ENCODE measurements at regions not wholly inside any gene's neighbourhood (a gene's known extent, or its start where the extent isn't known, plus 50 kb on each side); places are given as distances from the start of the nearest gene placed in this dataset.

GRCh38 chrX:131595120-131595519 is 51.2 kb downstream of the OR13H1 start:
- TF ChIP-seq CTCF (IDR thresholded peaks at IDR 0.05; ENCODE audit: insufficient read depth, low read length, poor library complexity, severe bottlenecking): no peak
- DNase-seq (ENCODE audit: low read depth): no peak
- peaks cover 3% of the 10 kb centered on the region for H3K27me3 ChIP-seq (ENCODE audit: control insufficient read depth, insufficient read depth, low read length)
- H3K36me3 ChIP-seq (ENCODE audit: control insufficient read depth, insufficient read depth, low read length): no peaks in the 10 kb centered on the region
- no peak overlapping the region for H3K4me3 ChIP-seq (ENCODE audit: low read depth, low read length)

- Histone ChIP-seq H3K4me3 (ENCODE audit: low read depth, low read length) (no peak overlapping the region), H3K27me3 (ENCODE audit: control insufficient read depth, insufficient read depth, low read length) (no peaks in the 10 kb centered on the region), H3K36me3 (ENCODE audit: control insufficient read depth, insufficient read depth, low read length) (no peaks in the 10 kb centered on the region)
- no peak for DNase-seq (ENCODE audit: low read depth)
- TF ChIP-seq CTCF (IDR thresholded peaks at IDR 0.05; ENCODE audit: insufficient read depth, low read length, poor library complexity, severe bottlenecking): no peak
Measured at GRCh38 chrX:131607792-131608369, 64.0 kb downstream of the OR13H1 start.

GRCh38 chrX:131609480-131609879 is 65.6 kb downstream of the OR13H1 start:
- Histone ChIP-seq H3K36me3 (ENCODE audit: control insufficient read depth, insufficient read depth, low read length) (no peaks in the 10 kb centered on the region), H3K4me3 (ENCODE audit: low read depth, low read length) (no peak overlapping the region), H3K27me3 (ENCODE audit: control insufficient read depth, insufficient read depth, low read length) (no peaks in the 10 kb centered on the region)
- DNase-seq (ENCODE audit: low read depth): no peak
- no peak for TF ChIP-seq CTCF (IDR thresholded peaks at IDR 0.05; ENCODE audit: insufficient read depth, low read length, poor library complexity, severe bottlenecking)

- no peaks in the 10 kb centered on the region for H3K27me3 ChIP-seq (ENCODE audit: control insufficient read depth, insufficient read depth, low read length)
- H3K4me3 ChIP-seq (ENCODE audit: low read depth, low read length): no peak overlapping the region
- no peak for TF ChIP-seq CTCF (IDR thresholded peaks at IDR 0.05; ENCODE audit: insufficient read depth, low read length, poor library complexity, severe bottlenecking)
- H3K36me3 ChIP-seq (ENCODE audit: control insufficient read depth, insufficient read depth, low read length): no peaks in the 10 kb centered on the region
- no peak for DNase-seq (ENCODE audit: low read depth)
Measured at GRCh38 chrX:131613260-131613659, 69.4 kb downstream of the OR13H1 start.

- DNase-seq (ENCODE audit: low read depth): no peak
- TF ChIP-seq CTCF (IDR thresholded peaks at IDR 0.05; ENCODE audit: insufficient read depth, low read length, poor library complexity, severe bottlenecking): no peak
- H3K4me3 ChIP-seq (ENCODE audit: low read depth, low read length): no peak overlapping the region
- no peaks in the 10 kb centered on the region for H3K27me3 ChIP-seq (ENCODE audit: control insufficient read depth, insufficient read depth, low read length)
- H3K36me3 ChIP-seq (ENCODE audit: control insufficient read depth, insufficient read depth, low read length): no peaks in the 10 kb centered on the region
Measured at GRCh38 chrX:131614241-131614640, 70.4 kb downstream of the OR13H1 start.

- TF ChIP-seq CTCF (IDR thresholded peaks at IDR 0.05; ENCODE audit: insufficient read depth, low read length, poor library complexity, severe bottlenecking): no peak
- H3K4me3 ChIP-seq (ENCODE audit: low read depth, low read length): no peak overlapping the region
- peak; percentile 21 for DNase-seq (ENCODE audit: low read depth)
Measured at GRCh38 chrX:131617182-131617581, 73.3 kb downstream of the OR13H1 start.

More at GRCh38 chrX:131617182-131617581, 73.3 kb downstream of the OR13H1 start:
- Histone ChIP-seq H3K27me3 (ENCODE audit: control insufficient read depth, insufficient read depth, low read length) (no peaks in the 10 kb centered on the region), H3K36me3 (ENCODE audit: control insufficient read depth, insufficient read depth, low read length) (no peaks in the 10 kb centered on the region)
